GM19372 (cell line): ENCODE measurements at regions not wholly inside any gene's neighbourhood (a gene's known extent, or its start where the extent isn't known, plus 50 kb on each side); places are given as distances from the start of the nearest gene placed in this dataset.

Source experiments
- ATAC-seq: cut with Tn5 transposase; IDR thresholded peaks from one replicate; pipeline ENCODE4 v1.9.1; 2021; ENCODE audit warnings: mild to moderate bottlenecking, low read depth, moderate library complexity; ENCODE audit not compliant: unreplicated experiment

DNA sequence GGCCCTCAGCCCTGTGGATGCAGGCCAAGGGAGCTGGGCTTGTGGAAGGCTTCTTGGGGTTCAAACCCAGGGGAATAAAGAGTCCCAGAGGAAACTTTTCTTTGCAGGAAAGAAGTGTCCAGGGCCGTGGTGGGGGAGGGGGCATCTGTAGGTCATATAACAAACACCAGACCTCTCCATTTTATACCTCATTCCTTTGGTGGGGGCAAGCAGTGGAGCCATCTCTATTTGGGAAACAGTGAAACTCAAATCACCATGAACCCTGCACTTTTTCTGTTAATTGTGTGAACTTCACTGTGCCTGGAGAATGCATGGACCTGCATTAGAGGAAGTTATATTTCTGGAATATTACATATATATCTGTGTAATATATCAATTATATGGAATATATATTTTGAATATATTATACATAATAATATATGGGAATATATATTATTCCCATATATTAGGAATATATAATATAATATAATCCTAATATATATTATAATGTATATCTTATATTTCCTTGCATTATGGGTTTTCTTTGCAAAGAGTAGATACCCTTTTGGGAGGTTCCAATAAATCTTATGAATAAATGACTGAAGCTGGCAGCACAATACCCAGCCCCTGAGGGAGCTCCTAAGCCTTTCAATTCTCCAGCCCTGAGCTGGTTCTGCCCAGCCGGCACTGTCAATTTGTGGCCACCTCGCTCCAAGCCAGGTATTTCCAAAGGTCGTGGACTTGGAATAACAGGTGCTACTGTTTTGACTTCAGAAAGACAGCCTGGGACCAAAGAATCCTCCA, 97.7 kb upstream of the PKDCC start:
- ATAC-seq: no peak

DNA sequence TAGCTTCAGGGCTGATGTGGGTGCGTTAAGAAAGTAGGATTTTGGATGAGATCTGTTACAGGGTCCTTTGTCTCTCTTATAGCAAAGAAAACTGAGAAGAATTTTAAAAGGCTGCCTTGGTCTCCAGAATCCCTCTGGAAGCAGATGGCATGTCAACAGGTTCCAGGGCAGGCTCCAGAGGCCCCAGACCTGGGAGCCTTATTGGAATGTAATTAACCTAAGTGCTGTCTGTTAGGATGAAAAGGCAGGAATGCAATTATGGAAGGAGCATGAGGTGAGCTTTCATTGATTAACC, 97.2 kb upstream of the PKDCC start:
- ATAC-seq: no peak

DNA sequence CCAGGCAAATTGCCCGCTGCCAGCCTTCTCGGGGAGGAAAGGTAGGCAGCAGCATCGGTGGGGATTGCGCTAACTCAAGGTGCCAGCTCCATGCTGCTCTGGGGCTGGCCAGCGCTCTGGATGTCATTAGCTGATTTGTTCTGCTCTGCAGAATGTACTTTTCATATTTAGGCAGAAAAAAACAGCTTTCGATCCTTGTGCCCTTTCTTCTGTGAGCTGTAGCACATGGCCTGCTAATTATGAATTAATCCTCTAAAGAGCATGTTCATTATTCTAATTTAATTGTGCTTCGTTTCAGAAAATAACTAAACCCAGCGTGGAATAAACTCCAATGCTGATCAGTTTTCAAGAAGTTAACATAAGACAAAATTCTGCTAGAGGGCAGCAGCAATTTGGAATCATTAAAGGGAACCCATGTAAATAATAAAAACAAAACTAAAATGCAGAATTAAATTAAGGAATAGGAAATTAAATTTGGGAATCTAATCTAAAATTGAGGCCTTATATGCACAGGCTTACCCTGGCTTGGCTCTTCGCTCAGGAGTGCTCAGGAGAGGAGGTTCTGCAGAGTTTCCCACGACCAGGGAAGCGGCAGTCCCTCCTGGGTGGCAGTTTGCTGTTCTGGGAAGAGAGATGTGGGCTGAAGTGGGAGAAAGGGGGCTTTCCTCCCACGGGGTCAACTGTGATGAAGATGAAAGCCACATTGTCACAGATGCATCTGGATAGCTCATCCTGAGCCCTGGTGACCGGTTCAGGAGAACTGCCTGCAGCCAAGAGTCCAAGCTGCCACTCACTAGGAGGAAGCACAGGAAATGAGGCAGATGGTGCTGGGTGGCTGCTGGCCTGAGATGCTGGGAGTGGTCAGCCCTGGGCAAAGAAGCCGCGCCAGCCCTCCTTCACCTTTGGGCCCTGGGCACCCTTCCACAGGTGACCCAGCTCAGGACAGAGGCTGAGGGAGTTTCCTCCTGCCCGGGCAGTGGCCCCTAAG, 93.2 kb upstream of the PKDCC start:
- ATAC-seq: no peak

DNA sequence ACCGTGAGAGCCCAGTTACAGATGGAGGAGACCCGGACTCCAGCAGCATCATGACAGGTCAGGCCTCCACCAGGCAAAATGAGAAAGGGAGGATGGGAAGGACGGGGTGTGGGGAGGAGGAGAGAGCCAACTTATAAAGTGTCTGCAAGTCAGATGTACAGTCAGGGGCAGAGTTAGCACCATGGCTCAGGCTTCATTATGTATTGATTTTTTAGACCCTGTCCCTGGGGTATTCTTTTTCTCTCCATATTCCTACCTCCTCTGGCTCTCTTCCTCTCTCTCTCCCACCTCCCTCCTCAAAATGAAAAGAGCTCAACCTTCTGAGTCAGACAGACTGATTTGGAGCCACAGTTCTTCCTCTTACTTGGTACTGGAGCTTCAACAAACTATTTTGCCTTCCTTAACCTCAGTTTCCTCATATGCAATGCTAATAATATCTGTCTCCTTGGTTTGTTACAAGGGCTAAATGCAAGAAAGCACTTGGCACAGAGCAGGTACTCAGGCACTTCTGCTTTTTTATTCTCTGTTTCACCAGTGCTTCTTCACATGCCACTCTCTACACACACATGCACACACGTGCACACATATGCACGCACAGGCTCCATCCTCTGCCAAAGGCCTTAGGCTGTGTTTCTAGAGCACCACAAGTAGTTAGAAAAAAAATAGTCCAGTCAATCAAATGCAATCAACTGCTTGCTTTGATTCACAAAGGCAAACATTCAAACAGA, 92.3 kb upstream of the PKDCC start:
- ATAC-seq: no peak

DNA sequence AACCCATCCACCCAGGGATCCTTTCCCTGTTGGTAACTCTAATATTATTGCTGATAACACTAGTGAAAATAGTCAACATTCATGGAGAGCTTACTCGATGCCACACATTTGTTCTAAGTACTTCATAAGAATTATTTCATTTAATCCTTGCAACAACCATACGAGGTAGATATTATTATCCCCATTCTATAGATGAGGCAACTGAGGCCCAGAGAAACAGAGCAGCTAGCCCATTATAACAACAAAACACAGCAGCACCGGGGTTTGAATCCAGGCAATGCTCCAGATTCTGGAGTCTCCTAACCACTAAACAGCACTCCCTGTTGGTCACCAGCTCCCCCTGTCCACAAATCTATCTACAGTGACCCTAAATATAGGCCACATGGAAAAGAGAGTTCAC, 90.4 kb upstream of the PKDCC start:
- no peak for ATAC-seq

DNA sequence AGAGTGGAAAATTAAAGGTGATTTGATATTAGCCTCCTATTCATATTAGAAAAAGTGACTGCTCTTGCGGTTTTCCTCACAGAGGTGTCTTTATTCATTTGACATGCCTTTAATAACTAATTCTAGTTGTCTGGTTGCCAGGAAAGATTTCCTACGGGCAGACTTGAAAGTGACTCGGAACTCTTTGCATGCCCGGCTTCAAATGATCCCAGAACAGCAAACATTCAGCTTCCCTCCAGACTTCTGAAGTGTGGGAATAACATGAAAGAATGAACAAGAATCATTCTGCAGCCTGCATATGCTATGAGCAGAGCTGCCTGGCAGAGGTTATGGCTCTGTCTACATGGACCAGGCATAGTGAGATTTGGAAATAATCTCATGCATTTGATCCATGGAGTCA, 89.6 kb upstream of the PKDCC start:
- no peak for ATAC-seq

- no peak for ATAC-seq
These were observed 89.0 kb upstream of the PKDCC start for GRCh38 chr2:41958775-41959174.

DNA sequence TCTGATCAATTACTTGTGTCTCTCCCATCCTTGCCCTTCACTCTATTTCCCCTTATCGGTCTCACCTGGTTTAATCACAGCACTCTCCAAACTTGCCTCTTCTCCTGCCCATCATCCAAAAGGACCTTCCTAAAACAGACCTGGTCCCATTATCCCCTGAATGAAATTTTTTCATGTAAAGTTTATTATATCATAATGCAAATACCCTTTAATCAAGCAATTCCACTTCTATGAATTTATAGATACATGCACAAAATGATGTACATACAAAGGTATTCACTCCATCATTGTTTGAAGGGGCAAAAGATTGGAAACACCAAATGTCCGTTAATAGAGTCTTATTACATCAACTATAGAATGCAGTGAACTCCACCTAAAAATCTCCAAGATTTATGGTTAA, 88.1 kb upstream of the PKDCC start:
- no peak for ATAC-seq

DNA sequence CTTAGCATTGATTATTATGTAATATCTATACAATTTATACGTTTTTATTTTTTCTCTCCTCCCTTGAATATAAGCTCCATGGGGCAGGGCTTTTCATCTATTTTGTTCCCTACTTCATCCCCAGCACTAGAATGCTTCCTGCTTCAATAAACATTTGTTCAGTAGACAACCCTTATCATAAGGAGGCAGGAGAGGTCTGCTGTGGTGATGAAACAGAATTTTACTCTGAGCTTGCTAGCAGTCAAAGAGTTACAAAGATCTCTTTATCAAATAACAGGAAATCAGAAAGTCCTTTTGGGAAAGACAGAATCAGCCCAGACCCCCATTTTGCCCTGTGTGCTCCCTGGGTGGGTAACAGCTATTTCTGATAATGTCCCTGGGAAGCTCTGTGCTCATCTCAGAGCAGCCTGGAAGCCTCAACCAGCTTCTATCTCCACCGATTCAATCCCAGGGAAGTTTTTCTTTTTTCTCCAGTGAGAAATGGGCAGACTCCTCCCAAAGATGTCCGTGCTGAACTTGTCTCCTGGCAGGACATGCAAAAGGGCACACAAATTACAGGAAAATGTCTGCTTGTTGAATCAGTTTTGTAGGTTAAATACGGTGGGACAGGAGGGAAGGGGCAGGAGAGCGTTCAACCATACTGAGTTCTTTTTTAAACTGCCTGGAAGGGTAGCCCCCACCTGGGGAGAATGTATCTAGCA, 84.7 kb upstream of the PKDCC start:
- no peak for ATAC-seq

GRCh38 chr2:41963661-41964525, 83.9 kb upstream of the PKDCC start:
- no peak for ATAC-seq

DNA sequence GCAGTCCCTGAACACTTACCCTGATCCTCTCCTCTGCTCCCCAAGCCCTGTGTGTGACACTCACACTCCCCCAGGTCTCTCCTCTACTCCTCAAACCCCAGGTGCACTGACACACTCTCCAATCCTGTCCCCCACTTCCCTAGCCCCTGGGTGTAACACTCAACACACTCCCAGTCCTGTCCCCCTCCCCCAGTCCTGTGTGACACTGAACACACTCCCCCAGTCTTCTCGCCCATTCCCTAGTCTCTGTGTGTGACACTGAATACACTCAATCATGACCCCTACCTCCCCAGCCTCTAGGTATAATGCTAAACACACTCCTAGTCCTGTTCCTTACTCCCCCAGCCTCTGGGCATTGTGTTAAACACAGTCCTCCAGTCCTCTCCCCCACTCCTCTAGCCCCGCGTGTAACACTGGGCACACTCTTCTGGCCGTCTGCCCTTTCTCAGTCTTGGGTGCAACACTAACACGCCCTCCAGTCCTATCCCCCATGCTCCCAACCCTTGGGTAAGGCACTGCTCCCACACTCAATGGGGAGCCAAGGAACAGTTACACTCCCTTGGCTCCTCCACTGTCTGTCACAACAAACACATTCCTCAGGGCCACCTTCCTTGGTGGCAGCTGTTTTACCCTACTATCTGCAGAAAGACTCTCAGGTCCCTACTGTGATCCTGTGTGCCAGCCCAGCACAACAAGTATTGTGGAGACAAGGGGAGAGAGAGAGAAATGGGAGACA, 82.5 kb upstream of the PKDCC start:
- ATAC-seq: no peak

DNA sequence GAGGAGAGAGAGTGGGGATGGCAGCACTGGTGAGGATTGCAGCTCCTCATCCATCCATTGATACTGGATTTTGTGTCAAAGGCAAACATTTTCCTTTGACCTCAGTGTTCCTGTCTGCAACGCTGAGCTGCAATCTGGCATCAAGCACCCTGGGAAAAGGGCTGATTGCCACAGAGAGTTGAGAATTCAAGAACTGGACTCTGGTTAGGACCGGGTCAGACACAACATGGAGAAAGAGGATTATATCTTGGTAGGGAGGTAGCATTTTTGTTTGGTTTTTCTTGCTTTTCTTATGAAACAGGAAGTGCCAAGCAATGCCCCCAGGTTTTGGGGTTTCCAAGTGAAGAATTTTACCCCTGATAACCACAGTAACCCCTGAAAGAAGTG, 81.9 kb upstream of the PKDCC start:
- no peak for ATAC-seq

- ATAC-seq: no peak
These were observed 81.4 kb upstream of the PKDCC start for GRCh38 chr2:41966431-41966893.

DNA sequence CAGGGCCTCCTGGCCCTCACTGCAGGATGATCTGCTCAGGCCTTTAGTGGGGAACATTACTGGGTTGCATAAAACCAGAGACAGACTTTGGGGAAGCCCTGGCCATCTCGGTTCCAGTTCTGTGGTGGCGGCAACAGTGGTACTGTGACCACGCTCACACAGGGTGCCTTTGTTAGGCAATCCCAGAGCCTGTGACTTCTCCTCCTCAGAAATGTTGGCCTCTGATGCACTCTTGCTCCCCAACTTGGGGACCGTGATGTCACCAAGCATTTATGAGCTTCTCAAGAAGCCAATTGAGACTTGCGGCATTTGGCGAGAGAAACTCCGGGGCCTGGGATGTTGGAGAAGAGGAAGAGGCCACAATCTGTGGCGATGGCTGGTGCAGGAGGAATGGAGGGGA, 80.9 kb upstream of the PKDCC start:
- ATAC-seq: no peak

DNA sequence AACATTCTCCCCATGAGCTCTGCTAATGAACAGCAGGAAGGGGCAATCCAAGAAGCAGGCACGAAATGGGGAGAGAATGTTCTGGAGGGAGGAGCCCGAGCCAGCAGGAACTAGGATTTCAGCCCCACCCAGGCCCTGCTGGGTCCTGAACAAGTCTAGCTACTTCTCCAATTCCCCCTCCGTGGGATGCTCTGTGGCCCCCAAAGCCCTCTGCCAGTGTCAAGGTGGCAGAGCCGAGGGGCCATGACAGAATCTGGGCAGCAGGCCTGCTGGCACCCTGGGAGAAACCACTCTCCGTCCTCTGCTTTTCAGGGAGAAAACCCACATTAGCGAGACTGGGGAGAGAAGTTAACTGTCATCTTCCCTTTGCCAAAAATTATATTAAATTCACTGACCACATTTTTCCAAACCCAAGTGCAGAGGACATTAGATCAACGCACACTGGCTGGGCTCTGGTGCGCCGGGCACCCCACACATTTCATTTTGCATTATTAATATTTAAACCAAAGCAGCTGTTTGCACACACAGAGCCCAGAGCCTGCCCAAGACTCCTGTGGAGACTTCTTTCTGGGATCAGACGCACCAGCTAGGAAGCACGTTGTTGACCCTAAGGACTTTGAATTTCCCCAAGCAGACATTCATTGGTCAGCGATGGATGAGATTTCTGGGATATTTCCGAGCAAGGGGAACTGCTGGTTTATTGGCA, 80.2 kb upstream of the PKDCC start:
- no peak for ATAC-seq

DNA sequence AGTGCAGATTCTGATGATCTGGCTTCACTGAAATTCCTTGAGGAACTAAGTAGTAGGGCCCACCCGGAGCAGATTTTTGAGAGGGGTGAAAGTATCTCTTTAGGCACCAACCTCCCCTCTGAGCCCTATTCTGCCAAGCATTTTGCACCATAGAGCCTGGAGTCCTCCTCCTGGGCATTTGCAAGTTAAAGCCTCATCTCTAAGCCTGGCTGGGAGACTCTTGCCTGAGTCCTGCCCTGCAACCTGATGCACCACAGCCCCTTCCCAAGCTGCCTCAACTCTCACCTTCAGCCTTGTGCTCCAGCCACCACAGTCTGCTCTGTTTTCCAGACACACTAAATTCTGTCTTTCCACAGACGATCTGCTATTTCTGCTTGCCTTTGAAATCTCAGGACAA, 79.6 kb upstream of the PKDCC start:
- ATAC-seq: no peak

DNA sequence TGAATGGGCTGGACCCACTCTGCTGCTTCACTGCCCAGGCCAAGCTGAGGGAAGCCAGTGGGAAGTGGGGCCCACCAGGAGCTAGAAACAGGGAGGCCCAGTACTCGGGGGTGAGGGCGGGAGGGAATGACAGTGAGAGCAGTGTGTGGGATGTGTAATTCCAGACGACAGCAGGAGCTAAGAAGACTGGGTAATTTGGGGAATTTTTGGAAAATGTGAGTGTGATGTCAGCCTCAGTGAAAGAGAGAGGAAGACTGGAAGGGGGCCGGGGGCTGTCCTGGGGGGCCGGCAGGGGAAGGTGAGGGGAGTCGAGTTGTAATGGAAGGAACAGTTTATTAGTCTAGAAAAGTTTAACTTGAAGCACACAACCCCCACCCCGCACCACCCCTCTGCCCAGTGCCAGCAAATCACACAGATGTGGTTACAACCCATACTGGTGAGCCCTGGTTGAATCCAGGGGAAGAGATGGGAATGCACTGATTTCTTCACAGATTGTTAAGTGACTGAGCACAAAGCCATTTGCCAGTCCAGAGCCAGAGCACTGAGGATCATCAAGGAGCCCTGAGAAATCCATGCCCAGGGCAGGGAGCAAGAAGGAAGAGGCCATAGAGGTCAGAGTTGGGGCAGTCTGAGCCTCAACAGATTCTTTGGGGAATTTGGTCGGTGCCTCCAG, 76.7 kb upstream of the PKDCC start:
- ATAC-seq: no peak

DNA sequence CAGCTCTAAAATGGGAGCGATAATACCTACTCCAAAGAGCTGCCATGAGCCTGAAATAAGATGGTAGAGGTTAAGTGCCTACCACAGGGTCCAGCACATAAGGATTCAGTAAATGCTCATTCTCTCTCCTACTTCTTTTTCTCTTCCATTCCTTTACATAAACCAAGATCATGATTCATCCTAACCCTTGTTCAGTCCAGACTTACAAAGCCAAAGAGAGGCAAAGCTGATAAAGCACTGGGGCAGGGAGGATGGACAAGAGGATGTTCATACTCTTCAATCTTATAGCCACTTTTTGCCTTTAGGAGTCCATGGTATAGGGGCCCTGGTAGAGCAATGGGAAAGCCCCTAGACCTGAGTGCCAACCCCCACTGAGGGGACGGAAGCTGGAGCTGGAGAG, 75.6 kb upstream of the PKDCC start:
- no peak for ATAC-seq
